GM23338 (cell line): ENCODE measurements at regions not wholly inside any gene's neighbourhood (a gene's known extent, or its start where the extent isn't known, plus 50 kb on each side); places are given as distances from the start of the nearest gene placed in this dataset.

ENCODE experiments used
- ATAC-seq: fragments of 200-7000 bp; cut with Tn5 transposase; 3 replicates; pipeline ENCODE4 v1.9.1; 2020
- DNase-seq: peaks from one replicate; pipeline ENCODE4 v3.0.0-alpha.2; 2015; ENCODE audit warnings: low spot score
- H2AFZ ChIP-seq: fragments of 200-600 bp; sonication (generic); 2 replicates; pipeline ENCODE4 v1.8.0; 2016; ENCODE audit warnings: antibody characterized with exemption, mild to moderate bottlenecking, moderate library complexity
- H3F3A ChIP-seq: fragments of 200-600 bp; sonication (generic); replicated peaks from 2 replicates; pipeline ENCODE4 v1.8.0; 2017; ENCODE audit warnings: antibody characterized with exemption, mixed run types, low read depth
- H3K27ac ChIP-seq: fragments of 200-600 bp; sonication (generic); 2 replicates; pipeline ENCODE4 v1.6.1; 2016; ENCODE audit warnings: low read depth
- H3K27me3 ChIP-seq: fragments of 200-600 bp; sonication (generic); 2 replicates; pipeline ENCODE4 v1.8.0; 2016; ENCODE audit warnings: mild to moderate bottlenecking, mixed run types, moderate library complexity; ENCODE audit not compliant: insufficient read depth
- H3K36me3 ChIP-seq: fragments of 200-600 bp; sonication (generic); 2 replicates; pipeline ENCODE4 v1.8.0; 2016; ENCODE audit warnings: mild to moderate bottlenecking; ENCODE audit not compliant: insufficient read depth
- H3K4me1 ChIP-seq: fragments of 200-600 bp; sonication (generic); 2 replicates; pipeline ENCODE4 v1.8.0; 2016; ENCODE audit warnings: mild to moderate bottlenecking, moderate library complexity; ENCODE audit not compliant: insufficient read depth
- H3K4me2 ChIP-seq: fragments of 200-600 bp; sonication (generic); 2 replicates; pipeline ENCODE4 v1.7.1; 2017; ENCODE audit warnings: mixed run types
- H3K4me3 ChIP-seq: fragments of 200-600 bp; sonication (generic); 2 replicates; pipeline ENCODE4 v1.6.1; 2016; ENCODE audit warnings: mixed run types
- H3K79me2 ChIP-seq: fragments of 200-600 bp; sonication (generic); replicated peaks from 2 replicates; pipeline ENCODE4 v1.8.0; 2017; ENCODE audit warnings: mild to moderate bottlenecking; ENCODE audit not compliant: insufficient read depth
- H3K9me2 ChIP-seq: fragments of 200-600 bp; sonication (generic); 2 replicates; pipeline ENCODE4 v1.8.0; 2017; ENCODE audit not compliant: insufficient read depth
- H4K20me1 ChIP-seq: fragments of 200-600 bp; sonication (generic); replicated peaks from 2 replicates; pipeline ENCODE4 v1.8.0; 2017; ENCODE audit warnings: mild to moderate bottlenecking; ENCODE audit not compliant: insufficient read depth
- H3K27ac Mint-ChIP-seq: 2 replicates; pipeline ENCODE4 v1.8.0; 2020; ENCODE audit warnings: inconsistent platforms, mild to moderate bottlenecking, moderate library complexity, mixed read lengths
- H3K27me3 Mint-ChIP-seq: 3 replicates; pipeline ENCODE4 v1.8.0; 2022; ENCODE audit warnings: low read depth, mild to moderate bottlenecking, moderate library complexity, mixed read lengths, inconsistent platforms; ENCODE audit not compliant: insufficient read depth, poor library complexity
- H3K36me3 Mint-ChIP-seq: 3 replicates; pipeline ENCODE4 v1.8.0; 2021; ENCODE audit warnings: low read depth, mild to moderate bottlenecking, inconsistent platforms, moderate library complexity, mixed read lengths
- H3K4me1 Mint-ChIP-seq: 3 replicates; pipeline ENCODE4 v1.8.0; 2020; ENCODE audit warnings: mild to moderate bottlenecking, inconsistent platforms, mixed read lengths
- H3K4me3 Mint-ChIP-seq: 3 replicates; pipeline ENCODE4 v1.8.0; 2021; ENCODE audit warnings: moderate library complexity, mild to moderate bottlenecking, inconsistent platforms, mixed read lengths
- H3K9me3 Mint-ChIP-seq: 3 replicates; pipeline ENCODE4 v1.8.0; 2020; ENCODE audit warnings: moderate library complexity, mild to moderate bottlenecking, inconsistent platforms, mixed read lengths
- CREB1 ChIP-seq: fragments of 250-450 bp; sonication (Bioruptor Pico); IDR thresholded peaks from 2 replicates; pipeline ENCODE4 v1.5.0; 2020; ENCODE audit warnings: low read depth, mild to moderate bottlenecking, moderate library complexity
- CTCF ChIP-seq, 2 experiments: fragments of 200-600 bp in 1 of 2; sonication (generic) in 1 of 2; conservative IDR thresholded peaks; 2 replicates each; pipeline versions ENCODE4 v1.5.1 to v1.6.1; 2016 to 2017; ENCODE audit warnings: antibody characterized with exemption in 2 of 2, low read depth in 2 of 2, mild to moderate bottlenecking in 2 of 2, moderate library complexity in 1 of 2
- ETS1 ChIP-seq: IDR thresholded peaks from 2 replicates; pipeline ENCODE4 v1.6.1; 2016; ENCODE audit warnings: antibody characterized with exemption
- EZH2 ChIP-seq: fragments of 200-600 bp; sonication (generic); IDR thresholded peaks from one replicate; pipeline ENCODE4 v1.8.0; 2017; ENCODE audit warnings: antibody characterized with exemption, mild to moderate bottlenecking, low read depth; ENCODE audit not compliant: unreplicated experiment
- EZH2phosphoT487 ChIP-seq: fragments of 200-600 bp; sonication (generic); IDR thresholded peaks from one replicate; pipeline ENCODE4 v1.8.1; 2018; ENCODE audit warnings: antibody characterized with exemption; ENCODE audit not compliant: unreplicated experiment
- JUNB ChIP-seq: IDR thresholded peaks from one replicate; pipeline ENCODE4 v1.6.1; 2016; ENCODE audit warnings: antibody characterized with exemption; ENCODE audit not compliant: unreplicated experiment
- NANOG ChIP-seq: IDR thresholded peaks from 2 replicates; pipeline ENCODE4 v1.6.1; 2016; ENCODE audit warnings: antibody characterized with exemption, borderline replicate concordance
- POLR2AphosphoS5 ChIP-seq: IDR thresholded peaks from 2 replicates; pipeline ENCODE4 v1.6.1; 2016; ENCODE audit warnings: antibody characterized with exemption, low read depth
- REST ChIP-seq: IDR thresholded peaks from one replicate; pipeline ENCODE4 v1.6.1; 2018; ENCODE audit warnings: antibody characterized with exemption; ENCODE audit not compliant: unreplicated experiment
- STAT1 ChIP-seq: IDR thresholded peaks from one replicate; pipeline ENCODE4 v1.6.1; 2016; ENCODE audit warnings: antibody characterized with exemption; ENCODE audit not compliant: unreplicated experiment
- ZNF114 ChIP-seq: fragments of 250-450 bp; sonication (Bioruptor Pico); IDR thresholded peaks from 2 replicates; pipeline ENCODE4 v1.5.0; 2020; ENCODE audit warnings: mild to moderate bottlenecking, moderate library complexity
- ZNF331 ChIP-seq: fragments of 250-450 bp; sonication (Bioruptor Pico); IDR thresholded peaks from 2 replicates; pipeline ENCODE4 v1.5.0; 2020; ENCODE audit warnings: low read depth, mild to moderate bottlenecking, moderate library complexity

GRCh38 chr16:79848719-79849118, 248.2 kb upstream of the MAF start (continued):
- TF ChIP-seq CTCF (conservative IDR thresholded peaks at IDR 0.05; ENCODE audit: low read depth in 2 of 2) = no peak
- TF ChIP-seq JUNB = no peak
- TF ChIP-seq POLR2AphosphoS5 = no peak

GRCh38 chr16:79847569-79847968, 247.0 kb upstream of the MAF start:
- DNase-seq (no peak), ATAC-seq (no peak)
- Mint-ChIP-seq H3K9me3 (no peaks in the 10 kb centered on the region), H3K36me3 (no peaks in the 10 kb centered on the region), H3K4me3 (no peak overlapping the region), H3K27ac (no peak overlapping the region), H3K27me3 (peaks cover 3% of the 10 kb centered on the region), H3K4me1 (no peaks in the 10 kb centered on the region)
- H4K20me1 ChIP-seq = no peaks in the 10 kb centered on the region
- H3K27me3 ChIP-seq = no peaks in the 10 kb centered on the region
- no peaks in the 10 kb centered on the region for H3K4me1 ChIP-seq
- H3F3A ChIP-seq = no peaks in the 10 kb centered on the region
- H3K4me3 ChIP-seq = no peak overlapping the region
- no peak overlapping the region for H3K27ac ChIP-seq
- H3K4me2 ChIP-seq = no peak overlapping the region
- H2AFZ ChIP-seq = no peak overlapping the region
- H3K79me2 ChIP-seq = no peaks in the 10 kb centered on the region
- no peaks in the 10 kb centered on the region for H3K36me3 ChIP-seq
- H3K9me2 ChIP-seq = no peaks in the 10 kb centered on the region
- TF ChIP-seq ETS1 = no peak
- no peak for TF ChIP-seq STAT1
- no peak for TF ChIP-seq CREB1 (CRISPR knock-in tag)
- no peak for TF ChIP-seq JUNB
- no peak for TF ChIP-seq REST
- no peak for TF ChIP-seq CTCF (conservative IDR thresholded peaks at IDR 0.05; ENCODE audit: low read depth in 2 of 2)
- no peak for TF ChIP-seq NANOG
- no peak for TF ChIP-seq ZNF331
- no peak for TF ChIP-seq POLR2AphosphoS5
- no peak for TF ChIP-seq EZH2phosphoT487
- TF ChIP-seq EZH2 = no peak
- TF ChIP-seq ZNF114 = no peak
